Natural killer cell (primary cell): ENCODE measurements at regions not wholly inside any gene's neighbourhood (a gene's known extent, or its start where the extent isn't known, plus 50 kb on each side); places are given as distances from the start of the nearest gene placed in this dataset.

Experiments used
- ATAC-seq, 3 donors: fragments of 150-1000 bp in 2 of 3; fragments of 200-7000 bp in 1 of 3; cut with Tn5 transposase; 1 replicate in 1 of 3; 2 replicates in 2 of 3; pipeline ENCODE4 v1.10.0; 2021; ENCODE audit warnings: mild to moderate bottlenecking in 2 of 3, moderate library complexity in 2 of 3
- DNase-seq, 2 donors: peaks; one replicate each; pipeline versions ENCODE4 v3.0.0 to v3.0.0-alpha.2; 2013 to 2021; ENCODE audit warnings: mixed read lengths in 1 of 2
- H3K27ac ChIP-seq: one replicate; pipeline ENCODE4 v1.5.1; 2013; ENCODE audit warnings: mild to moderate bottlenecking, low read length
- H3K27me3 ChIP-seq: one replicate; pipeline ENCODE4 v1.6.1; 2013; ENCODE audit warnings: low read length; ENCODE audit not compliant: control insufficient read depth, insufficient read depth
- H3K36me3 ChIP-seq: one replicate; pipeline ENCODE4 v1.6.1; 2013; ENCODE audit warnings: low read length; ENCODE audit not compliant: control insufficient read depth, insufficient read depth
- H3K4me1 ChIP-seq: one replicate; pipeline ENCODE4 v1.6.1; 2013; ENCODE audit warnings: low read length; ENCODE audit not compliant: control insufficient read depth, insufficient read depth
- H3K4me3 ChIP-seq: one replicate; pipeline ENCODE4 v1.5.1; 2013; ENCODE audit warnings: low read length
- H3K9me3 ChIP-seq: one replicate; pipeline ENCODE4 v1.6.1; 2013; ENCODE audit warnings: low read length; ENCODE audit not compliant: control insufficient read depth, insufficient read depth
- H3K27ac Mint-ChIP-seq, 2 donors: one replicate each; pipeline ENCODE4 v1.8.0; 2022; ENCODE audit warnings: mild to moderate bottlenecking in 2 of 2, mixed read lengths in 2 of 2, moderate library complexity in 1 of 2
- H3K27me3 Mint-ChIP-seq, 2 donors: one replicate each; pipeline ENCODE4 v1.8.0; 2022; ENCODE audit warnings: low read depth in 2 of 2, mixed read lengths in 2 of 2
- H3K36me3 Mint-ChIP-seq: one replicate; pipeline ENCODE4 v1.8.0; 2022; ENCODE audit warnings: mixed read lengths
- H3K4me1 Mint-ChIP-seq, 2 donors: one replicate each; pipeline ENCODE4 v1.8.0; 2022; ENCODE audit warnings: mixed read lengths in 2 of 2
- H3K4me3 Mint-ChIP-seq: one replicate; pipeline ENCODE4 v1.8.0; 2022; ENCODE audit warnings: mild to moderate bottlenecking, moderate library complexity, mixed read lengths
- H3K9me3 Mint-ChIP-seq, 2 donors: one replicate each; pipeline ENCODE4 v1.8.0; 2022; ENCODE audit warnings: mixed read lengths in 2 of 2
- CTCF ChIP-seq: fragments of 200-600 bp; IDR thresholded peaks from one replicate; pipeline ENCODE4 v1.8.0; 2022; ENCODE audit warnings: antibody characterized with exemption
- WGBS: methylation state at CpG from one replicate; pipeline ENCODE4 v1.1.7; 2013; ENCODE audit warnings: missing lambda C conversion rate; ENCODE audit not compliant: insufficient coverage; 5-methylcytosine and 5-hydroxymethylcytosine counted together
- intact Hi-C: fragments of 100-400 bp; cut with micrococcal nuclease; formaldehyde crosslinking; loops from one replicate; pipeline ENCODE4 v1.14.2; 2022

GRCh38 chr9:99348289-99348688, 126.2 kb downstream of the SEC61B start:
- intact Hi-C loops: no loop called here
- 75% methylated on average over 2 of the region's 2 CpGs for WGBS
- DNase-seq: no peak
- Histone ChIP-seq H3K27me3 (no peaks in the 10 kb centered on the region), H3K9me3 (no peaks in the 10 kb centered on the region), H3K4me3 (no peak overlapping the region), H3K4me1 (no peaks in the 10 kb centered on the region), H3K27ac (no peak overlapping the region), H3K36me3 (no peaks in the 10 kb centered on the region)
- H3K9me3 Mint-ChIP-seq: no peaks in the 10 kb centered on the region
- no peak overlapping the region for H3K27ac Mint-ChIP-seq
- peaks cover 8 to 23% of the 10 kb centered on the region in 2 donors for H3K27me3 Mint-ChIP-seq
- TF ChIP-seq CTCF: no peak
- H3K4me3 Mint-ChIP-seq: no peak overlapping the region
- no peaks in the 10 kb centered on the region for H3K36me3 Mint-ChIP-seq
- no peaks in the 10 kb centered on the region for H3K4me1 Mint-ChIP-seq
- no peak for ATAC-seq

- H3K27ac ChIP-seq: no peak overlapping the region
- intact Hi-C loops: no loop called here
- no peak overlapping the region for H3K4me3 Mint-ChIP-seq
- H3K36me3 ChIP-seq: no peaks in the 10 kb centered on the region
- no peaks in the 10 kb centered on the region for H3K4me1 Mint-ChIP-seq
- H3K36me3 Mint-ChIP-seq: no peaks in the 10 kb centered on the region
- no peaks in the 10 kb centered on the region for H3K9me3 Mint-ChIP-seq
- H3K4me3 ChIP-seq: no peak overlapping the region
- no peak overlapping the region for H3K27ac Mint-ChIP-seq
- no peaks in the 10 kb centered on the region for H3K4me1 ChIP-seq
- ATAC-seq: no peak
- H3K9me3 ChIP-seq: no peaks in the 10 kb centered on the region
- DNase-seq: no peak
- peaks cover 5 to 23% of the 10 kb centered on the region in 2 donors for H3K27me3 Mint-ChIP-seq
- WGBS: 100% methylated on average over 2 of the region's 2 CpGs
- no peaks in the 10 kb centered on the region for H3K27me3 ChIP-seq
- TF ChIP-seq CTCF: no peak
Measured at GRCh38 chr9:99349870-99350269, 127.8 kb downstream of the SEC61B start.

GRCh38 chr9:99350461-99350860, 128.4 kb downstream of the SEC61B start:
- intact Hi-C loops: no loop called here
- ATAC-seq (no peak), DNase-seq (no peak)
- H3K27me3 ChIP-seq: no peaks in the 10 kb centered on the region
- H3K36me3 ChIP-seq: no peaks in the 10 kb centered on the region
- Mint-ChIP-seq H3K27ac (no peak overlapping the region), H3K36me3 (no peaks in the 10 kb centered on the region), H3K4me3 (no peak overlapping the region), H3K4me1 (no peaks in the 10 kb centered on the region), H3K27me3 (peaks cover 5 to 21% of the 10 kb centered on the region in 2 donors), H3K9me3 (no peaks in the 10 kb centered on the region)
- H3K9me3 ChIP-seq: no peaks in the 10 kb centered on the region
- TF ChIP-seq CTCF: no peak
- WGBS: 10% methylated on average over 1 of the region's 1 CpG
- H3K4me1 ChIP-seq: no peaks in the 10 kb centered on the region
- H3K27ac ChIP-seq: no peak overlapping the region
- H3K4me3 ChIP-seq: no peak overlapping the region

GRCh38 chr9:99351647-99352046, 129.6 kb downstream of the SEC61B start:
- Mint-ChIP-seq H3K36me3 (no peaks in the 10 kb centered on the region), H3K4me1 (no peaks in the 10 kb centered on the region), H3K4me3 (no peak overlapping the region), H3K9me3 (no peaks in the 10 kb centered on the region), H3K27ac (no peak overlapping the region), H3K27me3 (peaks cover 4 to 14% of the 10 kb centered on the region in 2 donors)
- Histone ChIP-seq H3K36me3 (no peaks in the 10 kb centered on the region), H3K4me3 (no peak overlapping the region), H3K4me1 (no peaks in the 10 kb centered on the region), H3K27me3 (no peaks in the 10 kb centered on the region), H3K27ac (no peak overlapping the region), H3K9me3 (no peaks in the 10 kb centered on the region)
- no peak for DNase-seq
- intact Hi-C loops: no loop called here
- WGBS: 92% methylated on average over 7 of the region's 7 CpGs
- no peak for ATAC-seq
- TF ChIP-seq CTCF: no peak
